Activated CD8-positive, alpha-beta memory T cell treated with anti-CD3 and anti-CD28 coated beads for 24 hours (primary cell): ENCODE measurements at regions not wholly inside any gene's neighbourhood (a gene's known extent, or its start where the extent isn't known, plus 50 kb on each side); places are given as distances from the start of the nearest gene placed in this dataset.

ENCODE experiments used
- DNase-seq: peaks from one replicate; pipeline ENCODE4 v3.0.0-alpha.2; 2020

DNA sequence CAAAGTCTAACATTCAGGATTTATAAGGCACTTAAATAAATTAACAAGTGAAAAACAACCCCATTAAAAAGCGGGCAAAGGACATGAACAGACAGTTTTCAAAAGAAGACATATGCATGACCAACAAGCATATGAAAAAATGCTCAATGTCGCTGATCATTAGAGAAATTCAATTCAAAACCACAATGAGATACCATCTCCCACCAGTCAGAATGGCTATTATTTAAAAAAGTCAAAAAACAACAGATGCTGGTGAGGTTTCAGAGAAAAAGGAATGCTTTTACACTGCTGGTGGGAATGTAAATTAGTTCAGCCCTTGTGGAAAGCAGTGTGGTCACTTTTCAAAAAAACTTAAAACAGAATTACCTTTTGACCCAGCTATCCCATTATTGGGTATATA lies 60.7 kb upstream of the BDKRB2 start:
- DNase-seq: no peak

DNA sequence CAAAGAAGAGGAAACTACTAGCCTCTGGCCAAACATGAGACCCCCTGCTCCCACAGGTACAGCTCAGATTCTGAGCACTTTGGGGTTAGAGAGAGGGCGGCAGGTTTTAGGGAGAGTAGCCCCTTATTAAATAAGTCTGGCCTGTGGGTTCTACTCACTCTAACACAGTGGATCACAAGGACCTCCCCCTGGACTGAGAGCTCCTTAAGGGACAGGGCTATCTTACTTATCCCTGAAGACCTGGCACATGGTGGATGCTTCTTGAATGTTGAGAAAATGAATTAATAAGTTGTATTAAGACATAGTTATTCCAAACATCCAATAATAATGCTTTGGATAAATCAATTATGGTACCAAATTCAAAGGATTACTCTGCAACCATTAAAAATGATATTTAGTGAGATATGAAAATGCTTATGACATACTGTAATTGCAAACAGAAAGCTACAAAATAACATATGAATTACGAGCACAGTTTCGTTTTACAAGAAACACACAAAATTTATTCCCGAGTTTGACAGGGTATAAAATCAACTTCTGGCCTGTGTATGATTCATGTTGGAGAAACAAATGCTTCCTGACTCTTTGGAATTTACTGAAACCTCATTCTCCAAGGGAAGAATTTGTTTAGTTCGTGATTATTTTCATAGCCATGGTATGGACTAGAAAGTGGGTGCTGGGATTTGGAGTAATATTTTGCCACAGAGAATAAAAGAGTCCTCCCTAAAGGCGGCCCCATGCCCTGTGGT lies 59.3 kb upstream of the BDKRB2 start:
- no peak for DNase-seq

DNA sequence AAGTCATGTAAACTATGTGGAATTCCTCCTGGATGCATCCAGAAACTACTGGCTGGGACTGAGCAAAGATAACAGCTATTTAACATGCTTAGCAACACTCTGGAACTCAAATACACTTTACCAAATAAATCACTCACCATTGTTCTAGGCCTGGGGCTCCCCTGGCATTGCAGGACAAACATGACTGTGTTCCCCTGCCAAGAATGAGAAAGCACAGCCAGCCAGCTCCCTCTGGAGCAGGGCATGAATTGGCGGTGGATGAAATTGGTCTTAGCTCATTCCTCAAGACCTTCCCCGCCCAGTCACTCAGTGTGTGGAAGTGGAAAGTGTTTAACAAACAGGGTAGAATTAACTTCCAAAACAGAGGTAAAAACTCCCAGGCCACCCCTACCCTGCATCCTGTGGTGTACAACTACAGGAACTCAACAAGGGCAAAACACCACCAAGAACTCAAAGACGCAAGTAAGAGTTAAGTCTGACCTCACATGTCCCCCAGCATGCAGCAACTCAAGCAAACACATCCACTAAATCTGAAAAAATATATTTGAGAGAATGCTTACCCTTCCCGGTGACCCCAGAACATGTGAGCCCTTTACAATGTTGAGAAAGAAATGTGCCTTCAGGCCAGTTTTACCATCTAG lies 58.4 kb upstream of the BDKRB2 start:
- DNase-seq: peak; percentile 37

DNA sequence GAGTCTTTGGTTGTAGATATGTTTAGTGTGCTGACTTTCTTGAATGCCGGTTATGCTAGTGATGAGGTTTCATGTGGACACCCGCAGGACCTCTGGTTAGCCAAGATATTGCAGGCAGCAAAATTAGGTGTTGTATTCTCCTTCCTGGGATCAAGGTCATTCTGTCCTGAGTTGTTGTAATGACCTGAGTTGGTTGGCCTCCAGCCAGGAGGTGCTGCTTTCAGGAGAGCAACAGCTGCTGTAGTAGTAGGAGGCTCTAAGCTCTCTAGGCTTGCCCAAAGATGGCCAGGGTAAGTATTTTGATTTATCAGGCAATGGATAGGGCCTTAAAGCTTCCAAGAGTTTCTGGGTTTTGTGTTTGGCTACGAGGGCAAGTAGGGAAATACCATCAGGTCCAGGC lies 56.0 kb upstream of the BDKRB2 start:
- DNase-seq: peak; percentile 24

DNA sequence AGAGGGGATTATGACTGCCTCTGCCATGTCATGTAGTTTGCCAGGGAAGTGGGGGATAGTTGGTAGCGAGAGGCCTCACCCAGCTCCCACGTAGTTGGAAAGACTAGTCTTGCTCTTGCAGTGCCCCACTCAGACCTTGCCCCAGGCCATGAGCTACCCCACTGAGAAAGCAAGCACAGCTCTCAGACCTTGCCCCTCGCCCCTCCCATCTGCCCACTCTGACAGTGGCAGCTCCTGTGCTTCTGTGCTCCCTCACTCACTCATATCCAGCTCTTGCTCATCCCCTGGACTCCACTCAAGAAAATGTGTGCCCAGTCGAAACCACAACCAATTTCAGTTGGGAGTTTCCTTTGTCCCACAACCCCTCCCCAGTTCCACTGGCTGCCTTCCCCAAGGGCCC lies 55.5 kb upstream of the BDKRB2 start:
- peak; percentile 13 for DNase-seq

DNA sequence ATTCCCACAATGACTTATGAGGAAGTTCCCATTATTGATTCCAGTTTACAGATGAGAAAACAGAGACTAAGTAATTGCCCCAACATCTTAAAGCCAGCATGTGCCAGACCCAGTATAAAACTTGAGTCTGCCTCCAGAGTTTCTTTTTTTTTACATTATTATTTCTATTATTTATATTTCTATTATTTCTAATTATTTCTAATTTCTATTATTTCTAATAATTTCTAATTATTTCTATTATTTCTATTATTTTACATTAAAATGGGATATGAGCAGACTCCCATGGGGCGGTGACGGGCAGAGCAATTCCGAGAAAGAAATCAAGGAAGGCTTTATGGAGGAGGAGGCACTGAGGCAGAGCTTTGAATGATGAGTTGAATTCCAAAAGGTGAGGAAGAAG lies 54.4 kb upstream of the BDKRB2 start:
- DNase-seq: no peak

DNA sequence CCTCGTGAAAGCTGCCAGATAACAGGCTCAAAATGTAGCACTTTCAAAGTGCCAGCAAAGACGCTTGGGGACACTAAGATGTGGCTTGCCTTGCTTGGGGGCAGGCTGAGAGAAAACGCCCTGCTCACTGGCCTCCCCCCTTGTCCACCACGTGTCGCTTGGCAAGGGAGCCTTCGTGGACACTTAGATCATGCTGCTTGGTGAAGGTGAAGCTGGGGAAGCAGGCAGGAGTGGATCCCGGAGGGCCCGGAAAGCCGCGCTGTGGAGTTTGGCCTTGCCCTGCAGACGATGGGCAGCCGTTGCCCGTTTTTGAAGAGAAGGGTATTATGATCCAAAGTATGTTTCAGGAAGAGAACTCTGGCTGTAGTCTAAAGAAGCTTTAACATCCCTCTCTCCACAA lies 53.4 kb upstream of the BDKRB2 start:
- DNase-seq: peak; percentile 7

DNA sequence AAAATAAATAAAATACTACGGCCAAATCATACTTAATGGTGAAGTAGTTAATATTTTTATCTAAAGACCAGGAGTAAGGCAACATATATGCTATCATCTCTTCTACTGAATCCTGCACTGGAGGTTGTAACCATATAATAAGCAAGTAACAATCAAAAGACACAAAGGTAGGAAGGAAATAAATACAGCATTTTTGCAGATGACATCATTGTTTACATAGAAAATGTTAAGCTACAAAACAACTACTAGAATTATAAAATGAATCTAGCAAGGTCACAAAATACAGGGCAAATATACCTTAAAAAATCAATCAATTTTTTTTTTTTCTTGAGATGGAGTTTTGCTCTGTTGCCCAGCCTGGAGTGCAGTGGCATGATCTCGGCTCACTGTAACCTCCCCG lies 51.6 kb upstream of the BDKRB2 start:
- no peak for DNase-seq
